RPMI7951 (cell line): ENCODE measurements at regions not wholly inside any gene's neighbourhood (a gene's known extent, or its start where the extent isn't known, plus 50 kb on each side); places are given as distances from the start of the nearest gene placed in this dataset.

Source experiments
- DNase-seq: peaks from one replicate; pipeline ENCODE4 v3.0.0-alpha.2; 2012; ENCODE audit warnings: low read depth

DNA sequence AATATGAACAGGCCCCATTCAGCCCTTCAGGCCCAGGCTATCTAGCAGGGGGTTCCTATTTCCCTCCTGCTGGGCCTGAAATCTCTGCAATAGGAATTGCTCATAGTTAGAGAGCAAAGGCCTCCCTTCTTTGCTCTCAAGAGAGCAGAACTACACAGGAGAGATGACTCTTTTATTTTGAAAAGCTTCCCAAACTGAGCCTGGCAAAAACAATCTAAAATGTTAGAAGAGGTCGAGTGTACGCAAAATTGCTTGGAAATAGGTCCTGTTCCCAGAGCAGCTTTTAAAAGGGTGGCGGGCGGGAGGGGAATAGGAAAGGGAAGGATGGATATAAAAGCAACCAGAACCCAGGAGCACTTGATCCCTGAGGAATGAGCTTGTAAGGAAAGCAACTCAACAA is 68.4 kb upstream of the APCDD1 start:
- no peak for DNase-seq

DNA sequence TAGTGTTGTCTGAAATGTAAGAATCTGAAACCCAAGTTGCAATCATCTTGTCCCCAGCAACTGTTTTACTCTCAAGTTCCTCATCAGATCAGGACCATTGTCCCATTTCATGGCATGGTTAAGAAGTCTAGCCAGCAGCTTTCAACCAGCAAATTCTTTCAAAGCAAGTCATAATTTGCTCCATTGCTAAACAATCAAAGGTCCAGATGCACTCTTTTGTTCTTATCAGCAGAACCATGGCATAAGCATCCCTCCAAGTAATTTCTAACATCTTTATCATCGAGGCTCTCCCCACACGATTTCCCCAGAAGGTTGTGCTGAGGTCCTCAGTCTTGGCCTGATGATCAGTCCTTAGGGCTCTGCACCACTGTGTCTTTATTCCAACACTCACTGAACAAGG is 67.5 kb upstream of the APCDD1 start:
- no peak for DNase-seq

GRCh38 chr18:10387399-10387798 is 67.0 kb upstream of the APCDD1 start:
- DNase-seq = no peak

- DNase-seq = no peak
These were observed 66.1 kb upstream of the APCDD1 start for GRCh38 chr18:10388373-10388772.

DNA sequence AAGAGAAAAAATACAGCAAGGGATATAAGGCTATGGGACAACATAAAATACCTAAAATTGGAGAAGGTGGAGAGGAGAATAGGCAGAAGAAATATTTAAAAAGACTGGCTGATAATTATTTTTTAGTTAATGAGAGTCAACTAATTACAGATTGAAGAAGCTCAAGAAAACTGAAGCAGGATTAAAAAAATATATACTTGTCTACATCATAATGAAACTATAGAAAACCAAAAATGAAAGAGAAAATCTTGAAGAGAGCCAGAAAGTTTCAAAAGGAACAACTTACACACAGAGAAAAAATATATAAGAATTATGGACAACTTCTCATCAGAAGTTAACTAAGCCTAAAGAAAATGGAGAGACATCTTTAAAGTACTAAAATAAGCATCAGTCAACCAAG is 62.9 kb upstream of the APCDD1 start:
- DNase-seq = no peak

DNA sequence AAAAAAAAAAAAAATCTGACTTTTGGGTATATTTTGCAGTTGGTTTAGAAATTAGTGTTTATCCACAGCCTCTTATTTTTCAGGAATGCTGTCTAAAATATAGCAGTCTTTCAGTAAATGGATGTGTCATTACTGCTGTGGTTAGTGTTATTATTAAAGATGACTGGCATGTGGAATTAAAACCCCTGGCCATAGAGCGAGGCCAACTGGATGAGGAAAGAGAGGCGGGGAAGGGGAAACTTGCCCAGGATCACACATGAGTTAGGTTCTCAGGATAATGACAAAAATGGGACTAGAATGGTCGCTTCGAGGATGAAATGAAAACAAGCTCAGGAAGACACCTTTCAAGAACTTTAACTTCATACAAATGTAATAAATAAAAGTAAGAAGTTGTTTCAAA is 57.4 kb upstream of the APCDD1 start:
- no peak for DNase-seq

GRCh38 chr18:10398571-10398970 is 55.9 kb upstream of the APCDD1 start:
- no peak for DNase-seq

DNA sequence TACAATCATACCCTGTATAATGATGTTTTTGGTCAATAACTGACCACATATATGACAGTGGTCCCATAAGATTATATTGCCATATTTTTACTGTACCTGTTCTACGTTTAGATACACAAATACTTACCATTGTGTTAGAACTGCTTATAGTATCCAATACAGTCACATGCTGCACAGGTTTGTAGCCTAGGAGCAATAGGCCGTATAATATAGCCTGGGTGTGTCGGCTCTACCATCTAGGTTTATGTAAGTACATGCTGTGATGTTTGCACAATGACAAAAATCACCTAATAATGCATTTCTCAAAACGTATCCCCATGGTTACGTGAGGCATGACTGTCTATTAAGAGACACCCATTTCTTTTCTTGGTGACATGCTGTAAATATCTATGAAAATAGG is 55.0 kb upstream of the APCDD1 start:
- no peak for DNase-seq

DNA sequence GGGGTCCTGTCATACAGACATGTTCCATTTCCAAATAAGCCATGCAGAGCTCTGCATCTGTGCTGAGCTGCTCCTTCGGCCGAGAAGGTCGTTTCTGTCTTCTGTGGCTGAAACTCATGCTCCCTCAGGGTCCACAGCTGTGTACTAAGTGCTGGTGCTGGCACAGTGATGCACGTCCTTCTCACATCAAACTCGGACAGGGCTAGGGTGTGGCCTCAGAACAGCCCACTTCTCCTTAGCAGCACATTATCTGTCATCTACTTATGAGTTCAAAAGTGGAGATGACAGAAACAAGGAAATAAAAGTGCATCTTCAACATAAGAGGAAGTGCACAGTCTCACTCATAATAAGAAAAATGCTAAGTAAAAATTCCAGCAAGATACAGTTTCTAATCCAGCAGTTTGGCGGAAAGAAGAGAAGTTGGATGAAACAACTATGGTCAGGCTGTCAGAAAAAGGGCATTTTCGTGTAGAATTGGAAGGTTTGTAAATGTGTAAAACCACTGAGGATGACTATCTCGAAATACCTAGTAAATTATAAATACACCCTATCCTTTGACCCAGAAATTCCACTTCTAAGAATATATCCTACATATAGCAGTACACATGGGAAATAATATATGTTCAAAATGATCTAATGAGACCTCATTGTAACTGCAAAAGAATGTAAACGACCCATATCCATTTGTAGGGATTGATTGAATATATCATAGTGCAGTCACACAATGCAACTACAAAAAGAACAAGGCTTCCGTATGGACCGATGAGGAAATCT is 53.7 kb upstream of the APCDD1 start:
- DNase-seq = no peak

DNA sequence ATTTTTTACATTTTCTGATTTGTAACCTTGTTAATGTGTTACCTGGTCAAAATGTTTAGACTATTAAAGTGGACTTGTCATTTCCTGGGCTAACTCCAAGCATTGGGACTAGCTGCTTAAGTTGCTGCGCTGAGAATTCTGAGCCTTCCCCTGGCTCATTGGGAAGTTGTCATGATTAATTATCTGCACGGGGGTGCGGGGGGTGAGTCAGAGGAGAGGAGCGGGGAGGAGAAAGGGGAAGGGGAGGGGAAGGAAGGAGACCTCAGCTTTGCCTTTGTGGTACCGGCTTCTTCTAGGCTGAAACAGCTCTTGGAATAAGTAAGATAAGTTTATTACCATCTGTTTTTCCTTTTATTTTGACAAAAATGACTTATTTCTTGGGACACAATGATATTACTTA is 52.9 kb upstream of the APCDD1 start:
- no peak for DNase-seq

GRCh38 chr18:10401930-10402329 is 52.5 kb upstream of the APCDD1 start:
- no peak for DNase-seq

- no peak for DNase-seq
These were observed 51.4 kb upstream of the APCDD1 start for GRCh38 chr18:10402871-10403559.

DNA sequence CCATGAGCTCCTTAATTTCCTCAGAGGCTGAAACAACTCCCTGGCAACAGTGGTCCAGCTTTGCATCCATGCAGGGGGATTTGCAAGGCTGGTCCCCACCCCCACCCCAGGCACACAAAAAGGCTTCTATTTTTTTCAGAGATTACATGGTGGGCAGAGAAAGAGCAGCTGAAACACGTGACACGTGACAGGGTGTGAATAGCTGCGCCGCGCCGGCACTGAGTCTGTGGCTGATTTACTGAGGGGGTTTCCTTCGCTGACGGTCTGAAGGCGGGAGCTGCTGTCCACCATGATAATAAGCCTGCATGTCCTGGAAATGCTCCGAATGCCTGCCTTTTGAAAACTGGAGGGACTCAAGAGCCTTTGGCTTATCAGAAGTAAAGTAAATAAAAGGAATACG is 50.7 kb upstream of the APCDD1 start:
- DNase-seq = no peak

GRCh38 chr18:10404168-10404567 is 50.3 kb upstream of the APCDD1 start:
- DNase-seq = no peak
